ENCODE measurements at regions not wholly inside any gene's neighbourhood (a gene's known extent, or its start where the extent isn't known, plus 50 kb on each side); places are given as distances from the start of the nearest gene placed in this dataset.

DNA sequence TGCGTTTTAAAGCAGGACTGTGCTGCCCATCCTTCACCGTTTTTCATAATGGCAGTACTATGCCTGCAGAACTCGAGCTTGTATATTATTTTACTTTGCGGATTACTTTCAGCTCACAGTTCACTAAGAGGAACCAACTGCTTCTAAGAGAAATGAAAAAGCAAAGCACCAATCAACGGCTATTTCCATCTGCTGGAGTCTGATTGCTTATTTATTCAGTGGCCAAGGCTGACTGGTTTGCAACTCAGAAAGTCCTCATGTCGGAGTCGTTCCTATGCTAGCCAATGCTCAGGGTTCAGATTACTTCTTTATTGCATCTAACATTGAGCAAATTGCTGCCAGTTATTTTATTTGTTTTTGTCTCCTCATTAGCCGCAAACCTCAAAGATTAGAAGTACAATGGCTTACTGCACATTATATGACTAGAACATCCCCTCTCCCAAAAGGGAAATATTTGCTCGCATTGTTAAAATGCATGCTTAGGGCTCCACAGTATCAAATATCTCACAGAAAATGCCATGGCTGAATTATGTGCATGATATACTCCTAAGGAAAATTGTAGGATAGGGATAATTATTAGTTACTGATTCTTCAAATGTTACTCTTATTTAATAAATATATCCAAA is 1628.2 kb upstream of the ADGRL3 start:
- peak overlapping the region; percentile 80; the same call in 1 of the 2 replicates for H2AFZ ChIP-seq
- H3K4me1 Mint-ChIP-seq: no peaks in the 10 kb centered on the region
- H3K27ac Mint-ChIP-seq: no peak overlapping the region
- no peaks in the 10 kb centered on the region for H3K36me3 Mint-ChIP-seq (ENCODE audit: low read depth)
- no peaks in the 10 kb centered on the region for H4K20me1 ChIP-seq (replicated peaks; ENCODE audit: insufficient read depth)
- no peak overlapping the region for H3K27ac ChIP-seq (ENCODE audit: low read depth)
- H3K4me3 Mint-ChIP-seq: no peak overlapping the region
- DNase-seq (ENCODE audit: low spot score): no peak
- no peak for ATAC-seq
- no peaks in the 10 kb centered on the region for H3K36me3 ChIP-seq (ENCODE audit: insufficient read depth)
- no peaks in the 10 kb centered on the region for H3K9me3 Mint-ChIP-seq
- TF ChIP-seq JUNB (IDR thresholded peaks at IDR 0.05; ENCODE audit: unreplicated experiment): no peak
- TF ChIP-seq CREB1 (CRISPR knock-in tag; IDR thresholded peaks at IDR 0.05; ENCODE audit: low read depth): no peak
- TF ChIP-seq NANOG (IDR thresholded peaks at IDR 0.05; ENCODE audit: borderline replicate concordance): no peak
- no peak for TF ChIP-seq STAT1 (IDR thresholded peaks at IDR 0.05; ENCODE audit: unreplicated experiment)
- H3K79me2 ChIP-seq (replicated peaks; ENCODE audit: insufficient read depth): no peaks in the 10 kb centered on the region
- no peak overlapping the region for H3K4me2 ChIP-seq
- H3K27me3 Mint-ChIP-seq (ENCODE audit: insufficient read depth, low read depth, poor library complexity): no peaks in the 10 kb centered on the region
- no peaks in the 10 kb centered on the region for H3K4me1 ChIP-seq (ENCODE audit: insufficient read depth)
- H3K9me2 ChIP-seq (ENCODE audit: insufficient read depth): no peaks in the 10 kb centered on the region; the same call in 1 of the 2 replicates
- no peaks in the 10 kb centered on the region for H3K27me3 ChIP-seq (ENCODE audit: insufficient read depth)
- H3K4me3 ChIP-seq: no peak overlapping the region
- no peaks in the 10 kb centered on the region for H3F3A ChIP-seq (replicated peaks; ENCODE audit: low read depth)

DNA sequence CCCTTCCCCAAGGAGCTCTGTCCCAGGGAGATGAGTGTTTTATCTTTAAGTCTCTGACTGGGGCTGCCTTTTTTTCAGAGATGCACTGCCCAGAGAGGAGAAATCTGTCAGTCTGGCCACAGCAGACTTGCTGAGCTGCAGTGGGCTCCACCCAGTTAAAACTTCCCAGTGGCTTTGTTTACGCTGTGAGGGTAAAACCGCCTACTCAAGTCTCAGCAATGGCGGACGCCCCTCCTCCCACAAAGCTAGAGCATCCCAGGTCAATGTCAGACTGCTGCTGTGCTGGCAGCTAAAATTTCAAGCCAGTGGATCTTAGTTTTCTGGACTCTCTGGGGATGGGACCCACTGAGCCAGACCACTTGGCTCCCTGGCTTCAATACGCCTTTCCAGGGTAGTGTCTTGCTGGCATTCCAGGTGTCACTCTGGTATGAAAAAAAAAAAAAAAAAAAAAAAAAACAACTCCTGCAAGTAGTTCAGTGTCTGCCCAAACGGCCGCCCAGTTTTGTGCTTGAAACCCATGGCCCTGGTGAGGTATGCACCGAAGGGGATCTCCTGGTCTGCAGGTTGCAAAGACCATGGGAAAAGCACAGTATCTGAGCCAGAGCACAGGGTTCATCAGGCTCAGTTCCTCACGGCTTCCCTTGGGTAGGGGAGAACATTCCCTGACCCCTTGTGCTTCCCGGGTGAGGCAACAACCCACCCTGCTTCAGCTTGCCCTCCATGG is 1616.1 kb upstream of the ADGRL3 start:
- H3K4me2 ChIP-seq: no peak overlapping the region
- no peaks in the 10 kb centered on the region; the same call in 1 of the 2 replicates for H3K9me2 ChIP-seq (ENCODE audit: insufficient read depth)
- H4K20me1 ChIP-seq (replicated peaks; ENCODE audit: insufficient read depth): no peaks in the 10 kb centered on the region
- H3K4me3 Mint-ChIP-seq: no peak overlapping the region
- TF ChIP-seq CREB1 (CRISPR knock-in tag; IDR thresholded peaks at IDR 0.05; ENCODE audit: low read depth) (no peak), EZH2phosphoT487 (IDR thresholded peaks at IDR 0.05; ENCODE audit: unreplicated experiment) (no peak), ZNF331 (CRISPR knock-in tag; IDR thresholded peaks at IDR 0.05; ENCODE audit: low read depth) (no peak), JUNB (IDR thresholded peaks at IDR 0.05; ENCODE audit: unreplicated experiment) (no peak)
- TF ChIP-seq, protein P1, sequence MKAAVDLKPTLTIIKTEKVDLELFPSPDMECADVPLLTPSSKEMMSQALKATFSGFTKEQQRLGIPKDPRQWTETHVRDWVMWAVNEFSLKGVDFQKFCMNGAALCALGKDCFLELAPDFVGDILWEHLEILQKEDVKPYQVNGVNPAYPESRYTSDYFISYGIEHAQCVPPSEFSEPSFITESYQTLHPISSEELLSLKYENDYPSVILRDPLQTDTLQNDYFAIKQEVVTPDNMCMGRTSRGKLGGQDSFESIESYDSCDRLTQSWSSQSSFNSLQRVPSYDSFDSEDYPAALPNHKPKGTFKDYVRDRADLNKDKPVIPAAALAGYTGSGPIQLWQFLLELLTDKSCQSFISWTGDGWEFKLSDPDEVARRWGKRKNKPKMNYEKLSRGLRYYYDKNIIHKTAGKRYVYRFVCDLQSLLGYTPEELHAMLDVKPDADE (IDR thresholded peaks at IDR 0.05): no peak
- DNase-seq (ENCODE audit: low spot score) (no peak), ATAC-seq (no peak)
- no peaks in the 10 kb centered on the region for H3F3A ChIP-seq (replicated peaks; ENCODE audit: low read depth)
- no peaks in the 10 kb centered on the region for H3K27me3 Mint-ChIP-seq (ENCODE audit: insufficient read depth, low read depth, poor library complexity)
- peaks cover 12% of the 10 kb centered on the region; the same call in 2 of the 3 replicates for H3K9me3 Mint-ChIP-seq
- no peak overlapping the region for H3K4me3 ChIP-seq
- no peaks in the 10 kb centered on the region for H3K36me3 ChIP-seq (ENCODE audit: insufficient read depth)
- H3K4me1 ChIP-seq (ENCODE audit: insufficient read depth): no peaks in the 10 kb centered on the region
- H3K36me3 Mint-ChIP-seq (ENCODE audit: low read depth): no peaks in the 10 kb centered on the region
- H3K79me2 ChIP-seq (replicated peaks; ENCODE audit: insufficient read depth): no peaks in the 10 kb centered on the region
- H2AFZ ChIP-seq: peak overlapping the region; percentile 38; the same call in 1 of the 2 replicates
- H3K4me1 Mint-ChIP-seq: no peaks in the 10 kb centered on the region
- H3K27me3 ChIP-seq (ENCODE audit: insufficient read depth): no peaks in the 10 kb centered on the region
- H3K27ac ChIP-seq (ENCODE audit: low read depth): no peak overlapping the region
- H3K27ac Mint-ChIP-seq: no peak overlapping the region
